ENCODE measurements at regions not wholly inside any gene's neighbourhood (a gene's known extent, or its start where the extent isn't known, plus 50 kb on each side); places are given as distances from the start of the nearest gene placed in this dataset.
"Not testable (repeated sequence)": the region's sequence is repeated elsewhere in the genome, so short reads cannot be mapped to it uniquely, and the experiment has no call there.

DNA sequence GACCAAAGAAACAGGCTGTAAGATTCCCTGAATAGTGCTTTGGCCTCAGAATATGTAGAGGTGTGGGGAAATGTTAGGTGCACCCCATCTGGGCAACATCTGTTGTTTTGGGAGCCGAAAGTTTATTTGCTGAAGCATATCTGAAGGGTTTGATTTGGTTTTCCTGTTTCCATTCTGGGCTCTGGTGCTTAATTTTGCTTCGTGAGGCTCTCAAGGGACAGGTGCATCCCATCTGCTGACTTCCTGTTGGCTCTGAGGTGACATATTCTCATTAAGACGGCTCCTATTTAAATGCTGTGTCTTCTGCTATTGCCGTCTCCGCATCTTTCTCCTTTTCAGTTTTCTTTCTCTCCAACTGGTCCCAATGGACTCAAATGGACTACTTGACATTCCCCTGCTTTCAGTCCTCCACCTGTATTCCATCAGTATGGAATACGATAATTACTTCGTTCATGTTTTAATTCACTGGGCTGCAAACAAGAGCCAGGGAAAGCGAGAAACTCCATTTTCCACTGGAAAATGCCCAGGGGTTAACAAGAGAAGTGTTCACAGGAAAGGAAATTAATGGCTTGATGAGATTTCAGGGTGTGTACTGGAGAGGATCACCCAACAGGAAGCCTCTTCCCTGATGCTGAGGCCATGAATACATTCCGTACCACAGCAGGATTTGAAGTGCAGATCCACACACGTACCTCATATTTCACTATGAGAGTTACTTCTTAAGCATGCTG, 104.0 kb downstream of the MTX3 start (continued):
- TF ChIP-seq, protein P1, sequence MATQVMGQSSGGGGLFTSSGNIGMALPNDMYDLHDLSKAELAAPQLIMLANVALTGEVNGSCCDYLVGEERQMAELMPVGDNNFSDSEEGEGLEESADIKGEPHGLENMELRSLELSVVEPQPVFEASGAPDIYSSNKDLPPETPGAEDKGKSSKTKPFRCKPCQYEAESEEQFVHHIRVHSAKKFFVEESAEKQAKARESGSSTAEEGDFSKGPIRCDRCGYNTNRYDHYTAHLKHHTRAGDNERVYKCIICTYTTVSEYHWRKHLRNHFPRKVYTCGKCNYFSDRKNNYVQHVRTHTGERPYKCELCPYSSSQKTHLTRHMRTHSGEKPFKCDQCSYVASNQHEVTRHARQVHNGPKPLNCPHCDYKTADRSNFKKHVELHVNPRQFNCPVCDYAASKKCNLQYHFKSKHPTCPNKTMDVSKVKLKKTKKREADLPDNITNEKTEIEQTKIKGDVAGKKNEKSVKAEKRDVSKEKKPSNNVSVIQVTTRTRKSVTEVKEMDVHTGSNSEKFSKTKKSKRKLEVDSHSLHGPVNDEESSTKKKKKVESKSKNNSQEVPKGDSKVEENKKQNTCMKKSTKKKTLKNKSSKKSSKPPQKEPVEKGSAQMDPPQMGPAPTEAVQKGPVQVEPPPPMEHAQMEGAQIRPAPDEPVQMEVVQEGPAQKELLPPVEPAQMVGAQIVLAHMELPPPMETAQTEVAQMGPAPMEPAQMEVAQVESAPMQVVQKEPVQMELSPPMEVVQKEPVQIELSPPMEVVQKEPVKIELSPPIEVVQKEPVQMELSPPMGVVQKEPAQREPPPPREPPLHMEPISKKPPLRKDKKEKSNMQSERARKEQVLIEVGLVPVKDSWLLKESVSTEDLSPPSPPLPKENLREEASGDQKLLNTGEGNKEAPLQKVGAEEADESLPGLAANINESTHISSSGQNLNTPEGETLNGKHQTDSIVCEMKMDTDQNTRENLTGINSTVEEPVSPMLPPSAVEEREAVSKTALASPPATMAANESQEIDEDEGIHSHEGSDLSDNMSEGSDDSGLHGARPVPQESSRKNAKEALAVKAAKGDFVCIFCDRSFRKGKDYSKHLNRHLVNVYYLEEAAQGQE (IDR thresholded peaks at IDR 0.05): no peak
- TF ChIP-seq ATF3 (IDR thresholded peaks at IDR 0.05): no peak

DNA sequence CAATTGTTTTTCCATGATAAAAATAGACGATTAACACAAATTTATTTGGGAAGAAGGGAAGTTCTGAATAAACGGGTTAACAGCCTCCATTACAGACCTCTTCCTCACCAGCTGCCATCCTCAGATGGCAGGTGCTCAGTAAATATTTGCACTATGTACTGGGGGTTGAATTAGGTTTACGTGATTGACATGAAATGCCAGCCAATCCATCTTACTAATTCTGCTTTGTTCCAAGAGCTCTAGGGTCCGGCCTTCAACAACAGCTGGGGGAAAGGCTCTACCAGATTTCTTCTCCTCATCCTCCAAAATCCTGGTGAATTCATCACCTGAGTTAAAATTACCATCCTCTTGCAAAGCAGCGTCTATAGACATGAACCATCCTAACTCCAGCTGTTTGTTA, 104.6 kb downstream of the MTX3 start:
- Histone ChIP-seq H3K36me3 (ENCODE audit: control insufficient read depth in 4 of 4, insufficient read depth in 3 of 4, low read depth in 1 of 4, low read length in 3 of 4) (no peaks in the 10 kb centered on the region), H3K9ac (ENCODE audit: low read depth in 1 of 2, low read length in 2 of 2) (no peak overlapping the region), H3K27ac (ENCODE audit: low read depth in 1 of 2, low read length in 2 of 2) (no peak overlapping the region), H3K4me1 (ENCODE audit: control insufficient read depth in 4 of 4, insufficient read depth in 4 of 4, low read length in 3 of 4) (no peaks in the 10 kb centered on the region), H3K9me3 (ENCODE audit: control insufficient read depth in 4 of 4, low read length in 3 of 4) (peaks cover 0 to 12% (median 0%) of the 10 kb centered on the region in 4 donors), H3K27me3 (ENCODE audit: control insufficient read depth in 4 of 4, insufficient read depth in 4 of 4, low read length in 3 of 4) (no peaks in the 10 kb centered on the region), H3K4me3 (ENCODE audit: low read depth in 1 of 3, low read length in 3 of 3) (no peak overlapping the region)
- no peak for DNase-seq (ENCODE audit: low spot score)
- 76% methylated on average over 5 of the region's 5 CpGs for WGBS
- no peak for TF ChIP-seq SP1 (IDR thresholded peaks at IDR 0.05)
- no peak for TF ChIP-seq YY1 (IDR thresholded peaks at IDR 0.05)
- no peak for TF ChIP-seq JUND (IDR thresholded peaks at IDR 0.05)
- no peak for TF ChIP-seq FOXA1 (IDR thresholded peaks at IDR 0.05)
- no peak for TF ChIP-seq TAF1 (conservative IDR thresholded peaks at IDR 0.05)
- TF ChIP-seq HNF4A (conservative IDR thresholded peaks at IDR 0.05): no peak
- TF ChIP-seq, protein P2, sequence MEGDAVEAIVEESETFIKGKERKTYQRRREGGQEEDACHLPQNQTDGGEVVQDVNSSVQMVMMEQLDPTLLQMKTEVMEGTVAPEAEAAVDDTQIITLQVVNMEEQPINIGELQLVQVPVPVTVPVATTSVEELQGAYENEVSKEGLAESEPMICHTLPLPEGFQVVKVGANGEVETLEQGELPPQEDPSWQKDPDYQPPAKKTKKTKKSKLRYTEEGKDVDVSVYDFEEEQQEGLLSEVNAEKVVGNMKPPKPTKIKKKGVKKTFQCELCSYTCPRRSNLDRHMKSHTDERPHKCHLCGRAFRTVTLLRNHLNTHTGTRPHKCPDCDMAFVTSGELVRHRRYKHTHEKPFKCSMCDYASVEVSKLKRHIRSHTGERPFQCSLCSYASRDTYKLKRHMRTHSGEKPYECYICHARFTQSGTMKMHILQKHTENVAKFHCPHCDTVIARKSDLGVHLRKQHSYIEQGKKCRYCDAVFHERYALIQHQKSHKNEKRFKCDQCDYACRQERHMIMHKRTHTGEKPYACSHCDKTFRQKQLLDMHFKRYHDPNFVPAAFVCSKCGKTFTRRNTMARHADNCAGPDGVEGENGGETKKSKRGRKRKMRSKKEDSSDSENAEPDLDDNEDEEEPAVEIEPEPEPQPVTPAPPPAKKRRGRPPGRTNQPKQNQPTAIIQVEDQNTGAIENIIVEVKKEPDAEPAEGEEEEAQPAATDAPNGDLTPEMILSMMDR (IDR thresholded peaks at IDR 0.05; ENCODE audit: low read depth, low read length, missing input control): no peak
- TF ChIP-seq RAD21 (IDR thresholded peaks at IDR 0.05): no peak
- TF ChIP-seq EGR1 (IDR thresholded peaks at IDR 0.05; ENCODE audit: low read depth in 2 of 2): no peak
- TF ChIP-seq RXRA (IDR thresholded peaks at IDR 0.05): no peak
- no peak for TF ChIP-seq ZBTB33 (IDR thresholded peaks at IDR 0.05)
- no peak for TF ChIP-seq ATF3 (IDR thresholded peaks at IDR 0.05)
- TF ChIP-seq HNF4G (IDR thresholded peaks at IDR 0.05): no peak
- TF ChIP-seq NR2F2 (IDR thresholded peaks at IDR 0.05): no peak
- TF ChIP-seq GABPA (IDR thresholded peaks at IDR 0.05 in 1 of 2, conservative IDR thresholded peaks at IDR 0.05 in 1 of 2): no peak
- TF ChIP-seq FOXA2 (IDR thresholded peaks at IDR 0.05): no peak
- TF ChIP-seq, protein P3, sequence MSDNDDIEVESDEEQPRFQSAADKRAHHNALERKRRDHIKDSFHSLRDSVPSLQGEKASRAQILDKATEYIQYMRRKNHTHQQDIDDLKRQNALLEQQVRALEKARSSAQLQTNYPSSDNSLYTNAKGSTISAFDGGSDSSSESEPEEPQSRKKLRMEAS (IDR thresholded peaks at IDR 0.05): no peak

- not testable (repeated sequence) for H3K27me3 ChIP-seq (ENCODE audit: control insufficient read depth in 4 of 4, insufficient read depth in 4 of 4, low read length in 3 of 4); H3K4me1 ChIP-seq (ENCODE audit: control insufficient read depth in 4 of 4, insufficient read depth in 4 of 4, low read length in 3 of 4); H3K27ac ChIP-seq (ENCODE audit: low read depth in 1 of 2, low read length in 2 of 2); H3K36me3 ChIP-seq (ENCODE audit: control insufficient read depth in 4 of 4, insufficient read depth in 3 of 4, low read depth in 1 of 4, low read length in 3 of 4); H3K9me3 ChIP-seq (ENCODE audit: control insufficient read depth in 4 of 4, low read length in 3 of 4); H3K9ac ChIP-seq (ENCODE audit: low read depth in 1 of 2, low read length in 2 of 2); H3K4me3 ChIP-seq (ENCODE audit: low read depth in 1 of 3, low read length in 3 of 3); DNase-seq (ENCODE audit: low spot score)
- 97% methylated on average over 1 of the region's 1 CpG for WGBS
Measured at GRCh38 chr5:79879880-79880279, 111.2 kb downstream of the MTX3 start.

Measured in liver (tissue), 8 donors.